Tibial nerve (tissue), 3 donors: ENCODE measurements at regions not wholly inside any gene's neighbourhood (a gene's known extent, or its start where the extent isn't known, plus 50 kb on each side); places are given as distances from the start of the nearest gene placed in this dataset.

ENCODE experiments used
- CTCF ChIP-seq, 5 experiments: fragments of 200-600 bp in 3 of 5; fragments of 450-650 bp in 2 of 5; sonication (generic) in 3 of 5; IDR thresholded peaks; one replicate each; pipeline ENCODE4 v1.5.1; 2016 to 2019; ENCODE audit warnings: antibody characterized with exemption in 5 of 5, mild to moderate bottlenecking in 3 of 5, moderate library complexity in 2 of 5
- POLR2A ChIP-seq, 2 donors: fragments of 450-650 bp; IDR thresholded peaks; one replicate each; pipeline ENCODE4 v1.6.1; 2017; ENCODE audit warnings: antibody characterized with exemption in 2 of 2, mild to moderate bottlenecking in 2 of 2, moderate library complexity in 2 of 2

GRCh38 chr6:3517350-3517749 lies 60.5 kb upstream of the SLC22A23 start:
- no peak for TF ChIP-seq CTCF (IDR thresholded peaks at IDR 0.05)
- no peak for TF ChIP-seq POLR2A (IDR thresholded peaks at IDR 0.05)
